GM23338 (cell line): ENCODE measurements at regions not wholly inside any gene's neighbourhood (a gene's known extent, or its start where the extent isn't known, plus 50 kb on each side); places are given as distances from the start of the nearest gene placed in this dataset.

Experiments
- ATAC-seq: fragments of 200-7000 bp; cut with Tn5 transposase; 3 replicates; pipeline ENCODE4 v1.9.1; 2020
- DNase-seq: peaks from one replicate; pipeline ENCODE4 v3.0.0-alpha.2; 2015; ENCODE audit warnings: low spot score
- H2AFZ ChIP-seq: fragments of 200-600 bp; sonication (generic); 2 replicates; pipeline ENCODE4 v1.8.0; 2016; ENCODE audit warnings: antibody characterized with exemption, mild to moderate bottlenecking, moderate library complexity
- H3F3A ChIP-seq: fragments of 200-600 bp; sonication (generic); replicated peaks from 2 replicates; pipeline ENCODE4 v1.8.0; 2017; ENCODE audit warnings: antibody characterized with exemption, mixed run types, low read depth
- H3K27ac ChIP-seq: fragments of 200-600 bp; sonication (generic); 2 replicates; pipeline ENCODE4 v1.6.1; 2016; ENCODE audit warnings: low read depth
- H3K27me3 ChIP-seq: fragments of 200-600 bp; sonication (generic); 2 replicates; pipeline ENCODE4 v1.8.0; 2016; ENCODE audit warnings: mild to moderate bottlenecking, mixed run types, moderate library complexity; ENCODE audit not compliant: insufficient read depth
- H3K36me3 ChIP-seq: fragments of 200-600 bp; sonication (generic); 2 replicates; pipeline ENCODE4 v1.8.0; 2016; ENCODE audit warnings: mild to moderate bottlenecking; ENCODE audit not compliant: insufficient read depth
- H3K4me1 ChIP-seq: fragments of 200-600 bp; sonication (generic); 2 replicates; pipeline ENCODE4 v1.8.0; 2016; ENCODE audit warnings: mild to moderate bottlenecking, moderate library complexity; ENCODE audit not compliant: insufficient read depth
- H3K4me2 ChIP-seq: fragments of 200-600 bp; sonication (generic); 2 replicates; pipeline ENCODE4 v1.7.1; 2017; ENCODE audit warnings: mixed run types
- H3K4me3 ChIP-seq: fragments of 200-600 bp; sonication (generic); 2 replicates; pipeline ENCODE4 v1.6.1; 2016; ENCODE audit warnings: mixed run types
- H3K79me2 ChIP-seq: fragments of 200-600 bp; sonication (generic); replicated peaks from 2 replicates; pipeline ENCODE4 v1.8.0; 2017; ENCODE audit warnings: mild to moderate bottlenecking; ENCODE audit not compliant: insufficient read depth
- H3K9me2 ChIP-seq: fragments of 200-600 bp; sonication (generic); 2 replicates; pipeline ENCODE4 v1.8.0; 2017; ENCODE audit not compliant: insufficient read depth
- H4K20me1 ChIP-seq: fragments of 200-600 bp; sonication (generic); replicated peaks from 2 replicates; pipeline ENCODE4 v1.8.0; 2017; ENCODE audit warnings: mild to moderate bottlenecking; ENCODE audit not compliant: insufficient read depth
- H3K27ac Mint-ChIP-seq: 2 replicates; pipeline ENCODE4 v1.8.0; 2020; ENCODE audit warnings: inconsistent platforms, mild to moderate bottlenecking, moderate library complexity, mixed read lengths
- H3K27me3 Mint-ChIP-seq: 3 replicates; pipeline ENCODE4 v1.8.0; 2022; ENCODE audit warnings: low read depth, mild to moderate bottlenecking, moderate library complexity, mixed read lengths, inconsistent platforms; ENCODE audit not compliant: insufficient read depth, poor library complexity
- H3K36me3 Mint-ChIP-seq: 3 replicates; pipeline ENCODE4 v1.8.0; 2021; ENCODE audit warnings: low read depth, mild to moderate bottlenecking, inconsistent platforms, moderate library complexity, mixed read lengths
- H3K4me1 Mint-ChIP-seq: 3 replicates; pipeline ENCODE4 v1.8.0; 2020; ENCODE audit warnings: mild to moderate bottlenecking, inconsistent platforms, mixed read lengths
- H3K4me3 Mint-ChIP-seq: 3 replicates; pipeline ENCODE4 v1.8.0; 2021; ENCODE audit warnings: moderate library complexity, mild to moderate bottlenecking, inconsistent platforms, mixed read lengths
- H3K9me3 Mint-ChIP-seq: 3 replicates; pipeline ENCODE4 v1.8.0; 2020; ENCODE audit warnings: moderate library complexity, mild to moderate bottlenecking, inconsistent platforms, mixed read lengths
- CREB1 ChIP-seq: fragments of 250-450 bp; sonication (Bioruptor Pico); IDR thresholded peaks from 2 replicates; pipeline ENCODE4 v1.5.0; 2020; ENCODE audit warnings: low read depth, mild to moderate bottlenecking, moderate library complexity
- EZH2 ChIP-seq: fragments of 200-600 bp; sonication (generic); IDR thresholded peaks from one replicate; pipeline ENCODE4 v1.8.0; 2017; ENCODE audit warnings: antibody characterized with exemption, mild to moderate bottlenecking, low read depth; ENCODE audit not compliant: unreplicated experiment
- EZH2phosphoT487 ChIP-seq: fragments of 200-600 bp; sonication (generic); IDR thresholded peaks from one replicate; pipeline ENCODE4 v1.8.1; 2018; ENCODE audit warnings: antibody characterized with exemption; ENCODE audit not compliant: unreplicated experiment
- JUNB ChIP-seq: IDR thresholded peaks from one replicate; pipeline ENCODE4 v1.6.1; 2016; ENCODE audit warnings: antibody characterized with exemption; ENCODE audit not compliant: unreplicated experiment
- NANOG ChIP-seq: IDR thresholded peaks from 2 replicates; pipeline ENCODE4 v1.6.1; 2016; ENCODE audit warnings: antibody characterized with exemption, borderline replicate concordance
- POLR2AphosphoS5 ChIP-seq: IDR thresholded peaks from 2 replicates; pipeline ENCODE4 v1.6.1; 2016; ENCODE audit warnings: antibody characterized with exemption, low read depth
- STAT1 ChIP-seq: IDR thresholded peaks from one replicate; pipeline ENCODE4 v1.6.1; 2016; ENCODE audit warnings: antibody characterized with exemption; ENCODE audit not compliant: unreplicated experiment
- ZNF114 ChIP-seq: fragments of 250-450 bp; sonication (Bioruptor Pico); IDR thresholded peaks from 2 replicates; pipeline ENCODE4 v1.5.0; 2020; ENCODE audit warnings: mild to moderate bottlenecking, moderate library complexity
- ZNF331 ChIP-seq: fragments of 250-450 bp; sonication (Bioruptor Pico); IDR thresholded peaks from 2 replicates; pipeline ENCODE4 v1.5.0; 2020; ENCODE audit warnings: low read depth, mild to moderate bottlenecking, moderate library complexity
- TF ChIP-seq, protein P1 (sequence below): IDR thresholded peaks from 2 replicates; pipeline ENCODE4 v1.6.1; 2016; ENCODE audit warnings: antibody characterized with exemption
- TF ChIP-seq, protein P2 (sequence below), 2 experiments: fragments of 200-600 bp in 1 of 2; sonication (generic) in 1 of 2; conservative IDR thresholded peaks; 2 replicates each; pipeline versions ENCODE4 v1.5.1 to v1.6.1; 2016 to 2017; ENCODE audit warnings: antibody characterized with exemption in 2 of 2, low read depth in 2 of 2, mild to moderate bottlenecking in 2 of 2, moderate library complexity in 1 of 2
- TF ChIP-seq, protein P3 (sequence below): IDR thresholded peaks from one replicate; pipeline ENCODE4 v1.6.1; 2018; ENCODE audit warnings: antibody characterized with exemption; ENCODE audit not compliant: unreplicated experiment
- TF ChIP-seq, protein P4 (sequence below): fragments of 250-450 bp; sonication (Bioruptor Pico); IDR thresholded peaks from 2 replicates; pipeline ENCODE4 v1.5.0; 2020; ENCODE audit warnings: mild to moderate bottlenecking, moderate library complexity

DNA sequence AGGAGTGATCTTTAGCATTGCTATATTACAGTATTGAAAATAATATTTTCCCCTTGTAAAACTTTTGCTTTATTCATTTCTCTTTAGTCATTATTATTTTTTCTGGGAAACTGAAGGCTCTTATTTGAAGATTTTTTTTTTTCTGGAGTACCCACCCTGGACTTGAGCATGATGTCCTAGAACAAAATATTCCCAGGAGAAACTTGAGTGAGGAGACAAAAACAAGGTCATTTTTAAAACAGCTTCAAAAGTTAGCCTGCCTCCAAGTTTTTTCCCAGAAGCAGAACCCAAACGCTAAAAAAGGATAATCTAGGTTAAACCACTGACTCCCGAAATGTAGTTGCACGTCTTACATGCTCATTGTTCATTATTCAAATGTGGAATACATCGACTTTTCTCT, 160.2 kb upstream of the KCTD3 start:
- Mint-ChIP-seq H3K36me3 (no peaks in the 10 kb centered on the region), H3K4me3 (no peak overlapping the region)
- no peaks in the 10 kb centered on the region for H3F3A ChIP-seq

More for the DNA sequence above, 160.2 kb upstream of the KCTD3 start:
- Mint-ChIP-seq H3K27ac (no peak overlapping the region), H3K4me1 (peaks cover 2% of the 10 kb centered on the region; the same call in 1 of the 3 replicates), H3K27me3 (no peaks in the 10 kb centered on the region), H3K9me3 (no peaks in the 10 kb centered on the region)
- Histone ChIP-seq H3K27me3 (no peaks in the 10 kb centered on the region), H3K9me2 (no peaks in the 10 kb centered on the region), H3K4me3 (no peak overlapping the region), H3K79me2 (no peaks in the 10 kb centered on the region), H2AFZ (no peak overlapping the region), H4K20me1 (no peaks in the 10 kb centered on the region), H3K36me3 (no peaks in the 10 kb centered on the region), H3K4me1 (0 out of 2 replicates have a peak, but pooled peaks cover 6% of the 10 kb centered on the region), H3K27ac (no peak overlapping the region), H3K4me2 (no peak overlapping the region)
- no peak for ATAC-seq
- TF ChIP-seq, protein P1, sequence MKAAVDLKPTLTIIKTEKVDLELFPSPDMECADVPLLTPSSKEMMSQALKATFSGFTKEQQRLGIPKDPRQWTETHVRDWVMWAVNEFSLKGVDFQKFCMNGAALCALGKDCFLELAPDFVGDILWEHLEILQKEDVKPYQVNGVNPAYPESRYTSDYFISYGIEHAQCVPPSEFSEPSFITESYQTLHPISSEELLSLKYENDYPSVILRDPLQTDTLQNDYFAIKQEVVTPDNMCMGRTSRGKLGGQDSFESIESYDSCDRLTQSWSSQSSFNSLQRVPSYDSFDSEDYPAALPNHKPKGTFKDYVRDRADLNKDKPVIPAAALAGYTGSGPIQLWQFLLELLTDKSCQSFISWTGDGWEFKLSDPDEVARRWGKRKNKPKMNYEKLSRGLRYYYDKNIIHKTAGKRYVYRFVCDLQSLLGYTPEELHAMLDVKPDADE: no peak
- TF ChIP-seq, protein P2, sequence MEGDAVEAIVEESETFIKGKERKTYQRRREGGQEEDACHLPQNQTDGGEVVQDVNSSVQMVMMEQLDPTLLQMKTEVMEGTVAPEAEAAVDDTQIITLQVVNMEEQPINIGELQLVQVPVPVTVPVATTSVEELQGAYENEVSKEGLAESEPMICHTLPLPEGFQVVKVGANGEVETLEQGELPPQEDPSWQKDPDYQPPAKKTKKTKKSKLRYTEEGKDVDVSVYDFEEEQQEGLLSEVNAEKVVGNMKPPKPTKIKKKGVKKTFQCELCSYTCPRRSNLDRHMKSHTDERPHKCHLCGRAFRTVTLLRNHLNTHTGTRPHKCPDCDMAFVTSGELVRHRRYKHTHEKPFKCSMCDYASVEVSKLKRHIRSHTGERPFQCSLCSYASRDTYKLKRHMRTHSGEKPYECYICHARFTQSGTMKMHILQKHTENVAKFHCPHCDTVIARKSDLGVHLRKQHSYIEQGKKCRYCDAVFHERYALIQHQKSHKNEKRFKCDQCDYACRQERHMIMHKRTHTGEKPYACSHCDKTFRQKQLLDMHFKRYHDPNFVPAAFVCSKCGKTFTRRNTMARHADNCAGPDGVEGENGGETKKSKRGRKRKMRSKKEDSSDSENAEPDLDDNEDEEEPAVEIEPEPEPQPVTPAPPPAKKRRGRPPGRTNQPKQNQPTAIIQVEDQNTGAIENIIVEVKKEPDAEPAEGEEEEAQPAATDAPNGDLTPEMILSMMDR (conservative IDR thresholded peaks at IDR 0.05; ENCODE audit: low read depth in 2 of 2): no peak
- TF ChIP-seq NANOG (no peak), STAT1 (no peak), ZNF331 (CRISPR knock-in tag) (no peak), CREB1 (CRISPR knock-in tag) (no peak), JUNB (no peak), EZH2phosphoT487 (no peak), EZH2 (no peak), ZNF114 (CRISPR knock-in tag) (no peak), POLR2AphosphoS5 (no peak)
- TF ChIP-seq, protein P3, sequence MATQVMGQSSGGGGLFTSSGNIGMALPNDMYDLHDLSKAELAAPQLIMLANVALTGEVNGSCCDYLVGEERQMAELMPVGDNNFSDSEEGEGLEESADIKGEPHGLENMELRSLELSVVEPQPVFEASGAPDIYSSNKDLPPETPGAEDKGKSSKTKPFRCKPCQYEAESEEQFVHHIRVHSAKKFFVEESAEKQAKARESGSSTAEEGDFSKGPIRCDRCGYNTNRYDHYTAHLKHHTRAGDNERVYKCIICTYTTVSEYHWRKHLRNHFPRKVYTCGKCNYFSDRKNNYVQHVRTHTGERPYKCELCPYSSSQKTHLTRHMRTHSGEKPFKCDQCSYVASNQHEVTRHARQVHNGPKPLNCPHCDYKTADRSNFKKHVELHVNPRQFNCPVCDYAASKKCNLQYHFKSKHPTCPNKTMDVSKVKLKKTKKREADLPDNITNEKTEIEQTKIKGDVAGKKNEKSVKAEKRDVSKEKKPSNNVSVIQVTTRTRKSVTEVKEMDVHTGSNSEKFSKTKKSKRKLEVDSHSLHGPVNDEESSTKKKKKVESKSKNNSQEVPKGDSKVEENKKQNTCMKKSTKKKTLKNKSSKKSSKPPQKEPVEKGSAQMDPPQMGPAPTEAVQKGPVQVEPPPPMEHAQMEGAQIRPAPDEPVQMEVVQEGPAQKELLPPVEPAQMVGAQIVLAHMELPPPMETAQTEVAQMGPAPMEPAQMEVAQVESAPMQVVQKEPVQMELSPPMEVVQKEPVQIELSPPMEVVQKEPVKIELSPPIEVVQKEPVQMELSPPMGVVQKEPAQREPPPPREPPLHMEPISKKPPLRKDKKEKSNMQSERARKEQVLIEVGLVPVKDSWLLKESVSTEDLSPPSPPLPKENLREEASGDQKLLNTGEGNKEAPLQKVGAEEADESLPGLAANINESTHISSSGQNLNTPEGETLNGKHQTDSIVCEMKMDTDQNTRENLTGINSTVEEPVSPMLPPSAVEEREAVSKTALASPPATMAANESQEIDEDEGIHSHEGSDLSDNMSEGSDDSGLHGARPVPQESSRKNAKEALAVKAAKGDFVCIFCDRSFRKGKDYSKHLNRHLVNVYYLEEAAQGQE: no peak
- TF ChIP-seq, protein P4, sequence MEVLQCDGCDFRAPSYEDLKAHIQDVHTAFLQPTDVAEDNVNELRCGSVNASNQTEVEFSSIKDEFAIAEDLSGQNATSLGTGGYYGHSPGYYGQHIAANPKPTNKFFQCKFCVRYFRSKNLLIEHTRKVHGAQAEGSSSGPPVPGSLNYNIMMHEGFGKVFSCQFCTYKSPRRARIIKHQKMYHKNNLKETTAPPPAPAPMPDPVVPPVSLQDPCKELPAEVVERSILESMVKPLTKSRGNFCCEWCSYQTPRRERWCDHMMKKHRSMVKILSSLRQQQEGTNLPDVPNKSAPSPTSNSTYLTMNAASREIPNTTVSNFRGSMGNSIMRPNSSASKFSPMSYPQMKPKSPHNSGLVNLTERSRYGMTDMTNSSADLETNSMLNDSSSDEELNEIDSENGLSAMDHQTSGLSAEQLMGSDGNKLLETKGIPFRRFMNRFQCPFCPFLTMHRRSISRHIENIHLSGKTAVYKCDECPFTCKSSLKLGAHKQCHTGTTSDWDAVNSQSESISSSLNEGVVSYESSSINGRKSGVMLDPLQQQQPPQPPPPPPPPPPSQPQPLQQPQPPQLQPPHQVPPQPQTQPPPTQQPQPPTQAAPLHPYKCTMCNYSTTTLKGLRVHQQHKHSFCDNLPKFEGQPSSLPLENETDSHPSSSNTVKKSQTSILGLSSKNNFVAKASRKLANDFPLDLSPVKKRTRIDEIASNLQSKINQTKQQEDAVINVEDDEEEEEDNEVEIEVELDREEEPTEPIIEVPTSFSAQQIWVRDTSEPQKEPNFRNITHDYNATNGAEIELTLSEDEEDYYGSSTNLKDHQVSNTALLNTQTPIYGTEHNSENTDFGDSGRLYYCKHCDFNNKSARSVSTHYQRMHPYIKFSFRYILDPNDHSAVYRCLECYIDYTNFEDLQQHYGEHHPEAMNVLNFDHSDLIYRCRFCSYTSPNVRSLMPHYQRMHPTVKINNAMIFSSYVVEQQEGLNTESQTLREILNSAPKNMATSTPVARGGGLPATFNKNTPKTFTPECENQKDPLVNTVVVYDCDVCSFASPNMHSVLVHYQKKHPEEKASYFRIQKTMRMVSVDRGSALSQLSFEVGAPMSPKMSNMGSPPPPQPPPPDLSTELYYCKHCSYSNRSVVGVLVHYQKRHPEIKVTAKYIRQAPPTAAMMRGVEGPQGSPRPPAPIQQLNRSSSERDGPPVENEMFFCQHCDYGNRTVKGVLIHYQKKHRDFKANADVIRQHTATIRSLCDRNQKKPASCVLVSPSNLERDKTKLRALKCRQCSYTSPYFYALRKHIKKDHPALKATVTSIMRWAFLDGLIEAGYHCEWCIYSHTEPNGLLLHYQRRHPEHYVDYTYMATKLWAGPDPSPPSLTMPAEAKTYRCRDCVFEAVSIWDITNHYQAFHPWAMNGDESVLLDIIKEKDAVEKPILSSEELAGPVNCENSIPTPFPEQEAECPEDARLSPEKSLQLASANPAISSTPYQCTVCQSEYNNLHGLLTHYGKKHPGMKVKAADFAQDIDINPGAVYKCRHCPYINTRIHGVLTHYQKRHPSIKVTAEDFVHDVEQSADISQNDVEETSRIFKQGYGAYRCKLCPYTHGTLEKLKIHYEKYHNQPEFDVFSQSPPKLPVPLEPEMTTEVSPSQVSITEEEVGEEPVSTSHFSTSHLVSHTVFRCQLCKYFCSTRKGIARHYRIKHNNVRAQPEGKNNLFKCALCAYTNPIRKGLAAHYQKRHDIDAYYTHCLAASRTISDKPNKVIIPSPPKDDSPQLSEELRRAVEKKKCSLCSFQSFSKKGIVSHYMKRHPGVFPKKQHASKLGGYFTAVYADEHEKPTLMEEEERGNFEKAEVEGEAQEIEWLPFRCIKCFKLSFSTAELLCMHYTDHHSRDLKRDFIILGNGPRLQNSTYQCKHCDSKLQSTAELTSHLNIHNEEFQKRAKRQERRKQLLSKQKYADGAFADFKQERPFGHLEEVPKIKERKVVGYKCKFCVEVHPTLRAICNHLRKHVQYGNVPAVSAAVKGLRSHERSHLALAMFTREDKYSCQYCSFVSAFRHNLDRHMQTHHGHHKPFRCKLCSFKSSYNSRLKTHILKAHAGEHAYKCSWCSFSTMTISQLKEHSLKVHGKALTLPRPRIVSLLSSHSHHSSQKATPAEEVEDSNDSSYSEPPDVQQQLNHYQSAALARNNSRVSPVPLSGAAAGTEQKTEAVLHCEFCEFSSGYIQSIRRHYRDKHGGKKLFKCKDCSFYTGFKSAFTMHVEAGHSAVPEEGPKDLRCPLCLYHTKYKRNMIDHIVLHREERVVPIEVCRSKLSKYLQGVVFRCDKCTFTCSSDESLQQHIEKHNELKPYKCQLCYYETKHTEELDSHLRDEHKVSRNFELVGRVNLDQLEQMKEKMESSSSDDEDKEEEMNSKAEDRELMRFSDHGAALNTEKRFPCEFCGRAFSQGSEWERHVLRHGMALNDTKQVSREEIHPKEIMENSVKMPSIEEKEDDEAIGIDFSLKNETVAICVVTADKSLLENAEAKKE (CRISPR knock-in tag): no peak
- DNase-seq: no peak
